Stimulated activated CD4-positive, alpha-beta T cell treated with anti-CD3 and anti-CD28 coated beads, TNF-alpha, amount 100 ng/mL, for 4 hours (primary cell): ENCODE measurements at regions not wholly inside any gene's neighbourhood (a gene's known extent, or its start where the extent isn't known, plus 50 kb on each side); places are given as distances from the start of the nearest gene placed in this dataset.

Experiments
- DNase-seq, 3 experiments: peaks; one replicate each; pipeline ENCODE4 v3.0.0-alpha.2; 2020; ENCODE audit warnings: low read depth in 3 of 3

GRCh38 chr4:188197566-188197965 lies 58.3 kb downstream of the TRIML1 start:
- DNase-seq = no peak

GRCh38 chr4:188198982-188199792 lies 59.9 kb downstream of the TRIML1 start:
- no peak for DNase-seq

GRCh38 chr4:188201851-188202250 lies 62.6 kb downstream of the TRIML1 start:
- no peak for DNase-seq

GRCh38 chr4:188206783-188207182 lies 67.5 kb downstream of the TRIML1 start:
- DNase-seq = no peak

GRCh38 chr4:188214861-188215260 lies 75.6 kb downstream of the TRIML1 start:
- DNase-seq = no peak

GRCh38 chr4:188218392-188218791 lies 79.2 kb downstream of the TRIML1 start:
- no peak for DNase-seq

GRCh38 chr4:188220006-188220405 lies 80.8 kb downstream of the TRIML1 start:
- no peak for DNase-seq

- no peak for DNase-seq
Observed at GRCh38 chr4:188221090-188221489, 81.8 kb downstream of the TRIML1 start.

GRCh38 chr4:188228279-188228678 lies 89.0 kb downstream of the TRIML1 start:
- DNase-seq = no peak

- no peak for DNase-seq
Observed at GRCh38 chr4:188232428-188232827, 93.2 kb downstream of the TRIML1 start.

- no peak for DNase-seq
Observed at GRCh38 chr4:188242041-188242440, 102.8 kb downstream of the TRIML1 start.

- no peak for DNase-seq
Observed at GRCh38 chr4:188245651-188246050, 106.4 kb downstream of the TRIML1 start.

GRCh38 chr4:188246488-188246887 lies 107.2 kb downstream of the TRIML1 start:
- DNase-seq = no peak

GRCh38 chr4:188254211-188254610 lies 115.0 kb downstream of the TRIML1 start:
- DNase-seq = no peak

- no peak for DNase-seq
Observed at GRCh38 chr4:188262464-188262863, 123.2 kb downstream of the TRIML1 start.

GRCh38 chr4:188263321-188263720 lies 124.1 kb downstream of the TRIML1 start:
- no peak for DNase-seq

GRCh38 chr4:188266386-188266785 lies 127.1 kb downstream of the TRIML1 start:
- DNase-seq = no peak

GRCh38 chr4:188268131-188268908 lies 129.1 kb downstream of the TRIML1 start:
- DNase-seq = no peak

GRCh38 chr4:188270273-188271069 lies 131.2 kb downstream of the TRIML1 start:
- DNase-seq = no peak

GRCh38 chr4:188275686-188276085 lies 136.4 kb downstream of the TRIML1 start:
- DNase-seq = no peak

GRCh38 chr4:188279184-188279583 lies 139.9 kb downstream of the TRIML1 start:
- no peak for DNase-seq
